ENCODE measurements at regions not wholly inside any gene's neighbourhood (a gene's known extent, or its start where the extent isn't known, plus 50 kb on each side); places are given as distances from the start of the nearest gene placed in this dataset.

GRCh38 chr1:78760858-78761257, 111.2 kb downstream of the IFI44 start:
- H3K4me1 Mint-ChIP-seq (ENCODE audit: low read depth, unreplicated experiment) = peaks cover 11% of the 10 kb centered on the region
- no peaks in the 10 kb centered on the region for H3K36me3 Mint-ChIP-seq (ENCODE audit: insufficient read depth, unreplicated experiment)
- no TSS peak for BruUV-seq (replicated peaks)
- H3K9me3 Mint-ChIP-seq (ENCODE audit: low read depth, unreplicated experiment) = peaks cover 1% of the 10 kb centered on the region
- H3K27me3 Mint-ChIP-seq (ENCODE audit: unreplicated experiment) = no peaks in the 10 kb centered on the region
- intact Hi-C loops (cut with micrococcal nuclease; ENCODE audit: unreplicated experiment) = no loop called here
- no peak overlapping the region for H3K4me3 Mint-ChIP-seq (ENCODE audit: low read depth, unreplicated experiment)
- H3K27ac Mint-ChIP-seq (ENCODE audit: unreplicated experiment) = no peak overlapping the region
- no peak for TF ChIP-seq CTCF (IDR thresholded peaks at IDR 0.05; ENCODE audit: unreplicated experiment)
- DNase-seq = no peak
- CTCF ChIA-PET = no interaction called here

- CTCF ChIA-PET = no interaction called here
- DNase-seq = no peak
- H3K9me3 Mint-ChIP-seq (ENCODE audit: low read depth, unreplicated experiment) = no peaks in the 10 kb centered on the region
- no peaks in the 10 kb centered on the region for H3K36me3 Mint-ChIP-seq (ENCODE audit: insufficient read depth, unreplicated experiment)
- no peak overlapping the region for H3K4me3 Mint-ChIP-seq (ENCODE audit: low read depth, unreplicated experiment)
- peaks cover 11% of the 10 kb centered on the region for H3K4me1 Mint-ChIP-seq (ENCODE audit: low read depth, unreplicated experiment)
- intact Hi-C loops (cut with micrococcal nuclease; ENCODE audit: unreplicated experiment) = no loop called here
- BruUV-seq (replicated peaks) = no TSS peak
- TF ChIP-seq CTCF (IDR thresholded peaks at IDR 0.05; ENCODE audit: unreplicated experiment) = no peak
- no peak overlapping the region for H3K27ac Mint-ChIP-seq (ENCODE audit: unreplicated experiment)
- no peaks in the 10 kb centered on the region for H3K27me3 Mint-ChIP-seq (ENCODE audit: unreplicated experiment)
Observed at GRCh38 chr1:78762113-78762512, 112.5 kb downstream of the IFI44 start.

- Mint-ChIP-seq H3K36me3 (ENCODE audit: insufficient read depth, unreplicated experiment) (no peaks in the 10 kb centered on the region), H3K27ac (ENCODE audit: unreplicated experiment) (no peak overlapping the region), H3K9me3 (ENCODE audit: low read depth, unreplicated experiment) (no peaks in the 10 kb centered on the region), H3K27me3 (ENCODE audit: unreplicated experiment) (no peaks in the 10 kb centered on the region), H3K4me1 (ENCODE audit: low read depth, unreplicated experiment) (peaks cover 10% of the 10 kb centered on the region), H3K4me3 (ENCODE audit: low read depth, unreplicated experiment) (no peak overlapping the region)
- no peak for DNase-seq
- CTCF ChIA-PET = no interaction called here
- intact Hi-C loops (cut with micrococcal nuclease; ENCODE audit: unreplicated experiment) = no loop called here
- TF ChIP-seq CTCF (IDR thresholded peaks at IDR 0.05; ENCODE audit: unreplicated experiment) = no peak
- BruUV-seq (replicated peaks) = no TSS peak
Observed at GRCh38 chr1:78765489-78765888, 115.9 kb downstream of the IFI44 start.

- Mint-ChIP-seq H3K27me3 (ENCODE audit: unreplicated experiment) (no peaks in the 10 kb centered on the region), H3K36me3 (ENCODE audit: insufficient read depth, unreplicated experiment) (no peaks in the 10 kb centered on the region), H3K27ac (ENCODE audit: unreplicated experiment) (no peak overlapping the region), H3K4me3 (ENCODE audit: low read depth, unreplicated experiment) (no peak overlapping the region), H3K4me1 (ENCODE audit: low read depth, unreplicated experiment) (no peaks in the 10 kb centered on the region), H3K9me3 (ENCODE audit: low read depth, unreplicated experiment) (no peaks in the 10 kb centered on the region)
- intact Hi-C loops (cut with micrococcal nuclease; ENCODE audit: unreplicated experiment) = no loop called here
- no peak for TF ChIP-seq CTCF (IDR thresholded peaks at IDR 0.05; ENCODE audit: unreplicated experiment)
- no peak for DNase-seq
- no TSS peak for BruUV-seq (replicated peaks)
- CTCF ChIA-PET = no interaction called here
Observed at GRCh38 chr1:78779831-78780230, 130.2 kb downstream of the IFI44 start.

GRCh38 chr1:78787544-78787943, 137.9 kb downstream of the IFI44 start:
- no peak for TF ChIP-seq CTCF (IDR thresholded peaks at IDR 0.05; ENCODE audit: unreplicated experiment)
- no peak overlapping the region for H3K4me3 Mint-ChIP-seq (ENCODE audit: low read depth, unreplicated experiment)
- no peak for DNase-seq
- intact Hi-C loops (cut with micrococcal nuclease; ENCODE audit: unreplicated experiment) = no loop called here
- CTCF ChIA-PET = no interaction called here
- no peak overlapping the region for H3K27ac Mint-ChIP-seq (ENCODE audit: unreplicated experiment)
- no peaks in the 10 kb centered on the region for H3K4me1 Mint-ChIP-seq (ENCODE audit: low read depth, unreplicated experiment)
- BruUV-seq (replicated peaks) = no TSS peak
- no peaks in the 10 kb centered on the region for H3K27me3 Mint-ChIP-seq (ENCODE audit: unreplicated experiment)
- H3K36me3 Mint-ChIP-seq (ENCODE audit: insufficient read depth, unreplicated experiment) = no peaks in the 10 kb centered on the region
- H3K9me3 Mint-ChIP-seq (ENCODE audit: low read depth, unreplicated experiment) = no peaks in the 10 kb centered on the region
